IgD-negative memory B cell (primary cell): ENCODE measurements at regions not wholly inside any gene's neighbourhood (a gene's known extent, or its start where the extent isn't known, plus 50 kb on each side); places are given as distances from the start of the nearest gene placed in this dataset.
A peak's percentile ranks its signal among the peaks of the same experiment; 100 is the strongest.

Experiments
- H3K27ac Mint-ChIP-seq, 3 donors: one replicate each; pipeline ENCODE4 v1.8.0; 2020 to 2022; ENCODE audit warnings: mild to moderate bottlenecking in 3 of 3, mixed read lengths in 3 of 3, moderate library complexity in 1 of 3
- H3K27me3 Mint-ChIP-seq: one replicate; pipeline ENCODE4 v1.8.0; 2021; ENCODE audit warnings: mixed read lengths
- H3K36me3 Mint-ChIP-seq: one replicate; pipeline ENCODE4 v1.8.0; 2020; ENCODE audit warnings: mild to moderate bottlenecking, mixed read lengths
- H3K4me1 Mint-ChIP-seq, 3 donors: one replicate each; pipeline ENCODE4 v1.8.0; 2020 to 2022; ENCODE audit warnings: mixed read lengths in 3 of 3, mild to moderate bottlenecking in 1 of 3
- H3K4me3 Mint-ChIP-seq, 4 donors: one replicate each; pipeline ENCODE4 v1.8.0; 2020 to 2022; ENCODE audit warnings: mild to moderate bottlenecking in 4 of 4, mixed read lengths in 4 of 4, moderate library complexity in 3 of 4
- H3K9me3 Mint-ChIP-seq, 3 donors: one replicate each; pipeline ENCODE4 v1.8.0; 2020 to 2021; ENCODE audit warnings: mixed read lengths in 3 of 3, mild to moderate bottlenecking in 1 of 3

DNA sequence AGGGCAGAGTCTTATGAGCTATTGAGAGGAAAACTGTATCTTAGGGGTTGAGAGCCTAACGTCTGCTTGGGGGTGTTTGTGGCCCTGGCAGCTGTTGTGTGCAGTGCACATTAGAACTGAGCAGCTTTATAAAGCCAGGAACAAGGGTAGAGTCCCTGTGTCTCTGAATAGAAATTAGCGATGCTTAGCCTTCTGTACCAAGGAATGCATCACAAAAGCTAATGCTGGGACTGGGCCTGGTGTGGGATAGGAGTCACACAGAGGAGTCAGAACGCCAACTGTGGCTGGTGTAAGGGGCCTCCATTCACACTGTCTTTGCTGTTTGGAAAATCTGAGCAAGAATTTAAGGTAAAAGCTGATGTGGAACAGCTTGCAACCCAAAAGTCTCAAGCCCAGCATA is 283.2 kb downstream of the SOX11 start:
- H3K27me3 Mint-ChIP-seq, result no peaks in the 10 kb centered on the region
- H3K27ac Mint-ChIP-seq, result no peak overlapping the region
- no peaks in the 10 kb centered on the region for H3K4me1 Mint-ChIP-seq
- H3K9me3 Mint-ChIP-seq, result peaks cover 0 to 2% (median 0%) of the 10 kb centered on the region in 3 donors
- no peaks in the 10 kb centered on the region for H3K36me3 Mint-ChIP-seq
- no peak overlapping the region for H3K4me3 Mint-ChIP-seq

DNA sequence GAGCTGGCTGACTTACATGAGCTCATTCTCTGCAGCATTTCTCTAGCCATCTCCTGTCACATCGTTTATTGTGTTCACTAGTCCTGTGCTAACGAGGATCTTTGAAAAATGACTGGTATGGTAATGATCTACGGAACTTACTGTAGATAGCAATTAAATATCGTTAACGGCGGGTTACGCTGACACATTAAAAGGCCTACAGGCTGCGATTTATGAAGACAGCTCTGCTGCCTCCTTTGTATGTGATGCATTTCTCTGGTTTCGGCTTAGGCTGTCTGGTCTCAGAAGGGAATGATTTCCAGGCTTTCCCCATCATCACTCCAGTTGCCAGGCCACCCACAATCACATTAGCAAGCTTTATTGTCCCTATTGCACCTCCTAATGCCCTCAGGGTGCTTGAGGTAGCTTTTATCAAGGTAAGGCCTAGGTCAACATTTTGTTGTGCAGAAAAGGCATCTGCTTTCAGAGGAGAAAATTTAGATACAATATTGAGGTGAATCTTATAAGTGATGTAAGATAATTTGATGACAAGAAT is 284.4 kb downstream of the SOX11 start:
- H3K4me1 Mint-ChIP-seq, result no peaks in the 10 kb centered on the region
- no peaks in the 10 kb centered on the region for H3K9me3 Mint-ChIP-seq
- no peaks in the 10 kb centered on the region for H3K27me3 Mint-ChIP-seq
- H3K27ac Mint-ChIP-seq, result no peak overlapping the region
- no peaks in the 10 kb centered on the region for H3K36me3 Mint-ChIP-seq
- H3K4me3 Mint-ChIP-seq, result no peak overlapping the region

DNA sequence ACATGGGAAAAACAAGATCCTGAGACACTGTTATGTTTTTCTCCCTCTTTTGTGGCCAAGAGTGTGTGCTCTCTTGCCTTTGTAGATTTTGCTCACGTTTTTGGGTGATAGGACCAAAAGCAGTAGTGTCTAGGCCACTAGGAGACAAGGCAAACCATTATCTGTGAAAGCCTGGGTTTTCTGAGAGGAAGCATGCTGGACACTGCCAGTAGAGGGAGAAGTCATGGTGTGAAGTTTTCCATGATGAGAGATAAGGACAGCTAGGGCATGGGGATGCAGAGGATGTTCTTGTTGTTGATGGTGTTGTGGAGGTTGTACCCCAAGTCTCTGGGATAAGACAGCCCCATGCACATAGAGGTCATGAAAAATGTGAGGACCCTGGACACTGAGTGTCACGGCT is 285.3 kb downstream of the SOX11 start:
- Mint-ChIP-seq H3K4me3 (no peak overlapping the region), H3K27me3 (peaks cover under 1% of the 10 kb centered on the region), H3K9me3 (no peaks in the 10 kb centered on the region)

DNA sequence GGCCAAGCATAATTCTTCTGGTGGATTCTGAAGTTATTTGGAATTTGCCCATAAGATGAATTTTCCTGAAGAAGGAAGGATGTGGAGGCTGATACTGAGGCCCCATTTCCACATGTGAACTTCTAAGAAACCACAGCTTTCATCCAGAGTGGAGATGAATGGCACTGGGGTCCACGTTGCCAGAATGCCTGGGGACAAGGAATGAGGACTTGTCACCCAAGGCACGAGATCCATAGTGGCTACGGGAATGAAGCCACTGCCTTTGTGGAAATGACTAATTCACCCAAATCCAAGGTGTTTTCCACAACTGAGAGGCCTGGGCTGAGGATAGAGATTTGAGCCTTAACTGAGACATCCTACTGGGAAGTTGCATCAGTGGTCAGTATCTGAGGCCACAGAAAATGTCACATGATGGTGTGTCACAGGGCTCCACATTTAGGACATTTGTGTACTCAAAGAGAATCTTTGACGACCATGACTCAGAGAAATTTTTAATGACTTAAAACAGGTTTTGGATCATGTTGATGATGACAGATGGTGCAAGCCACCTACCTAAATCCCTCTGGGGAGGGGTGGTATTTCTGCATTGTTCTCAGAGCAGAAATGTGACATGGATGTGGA is 286.1 kb downstream of the SOX11 start:
- Mint-ChIP-seq H3K27ac (no peak overlapping the region), H3K9me3 (no peaks in the 10 kb centered on the region), H3K36me3 (no peaks in the 10 kb centered on the region), H3K4me1 (no peaks in the 10 kb centered on the region), H3K27me3 (peaks cover 3% of the 10 kb centered on the region), H3K4me3 (no peak overlapping the region)

More for the DNA sequence above, 285.3 kb downstream of the SOX11 start:
- no peaks in the 10 kb centered on the region for H3K4me1 Mint-ChIP-seq
- H3K27ac Mint-ChIP-seq, result no peak overlapping the region
- no peaks in the 10 kb centered on the region for H3K36me3 Mint-ChIP-seq

DNA sequence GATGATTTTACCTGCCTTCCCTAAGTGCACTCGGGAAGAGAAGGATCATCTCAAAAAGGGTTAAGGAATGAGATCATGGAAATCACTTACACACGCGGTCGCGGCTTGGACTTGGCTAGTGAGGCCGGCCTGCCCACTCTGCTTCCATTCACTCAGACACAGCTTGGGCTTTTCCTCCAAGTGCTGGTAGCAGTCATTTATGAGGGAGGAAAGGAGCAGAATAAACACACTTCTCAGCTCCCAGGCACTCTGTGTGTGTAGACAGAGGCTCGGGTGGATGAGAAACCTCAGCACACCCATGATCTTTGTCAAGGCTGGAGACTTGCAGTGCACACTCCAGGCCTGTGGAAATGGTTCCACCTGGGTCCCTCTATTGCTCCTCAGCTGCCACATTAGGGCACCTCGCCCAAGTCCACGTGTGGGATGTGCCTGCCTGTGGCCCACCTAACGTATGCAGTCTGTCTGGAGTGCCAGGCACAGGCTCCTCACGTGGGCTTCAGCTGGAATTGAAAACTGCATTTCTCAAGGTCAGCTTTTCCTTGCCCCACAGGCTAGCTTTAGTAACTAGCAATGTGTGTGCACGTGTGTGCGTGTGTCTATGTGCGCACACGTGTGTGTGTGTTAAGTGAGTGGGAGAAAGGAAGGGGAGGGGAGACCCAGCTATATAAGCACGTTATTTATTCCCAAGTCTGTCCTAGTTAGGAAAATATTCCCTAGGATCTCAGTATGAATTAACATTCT is 288.4 kb downstream of the SOX11 start:
- Mint-ChIP-seq H3K9me3 (no peaks in the 10 kb centered on the region), H3K27ac (peak overlapping the region in 1 of 3 donors; percentile 64), H3K4me3 (no peak overlapping the region), H3K36me3 (no peaks in the 10 kb centered on the region), H3K4me1 (no peaks in the 10 kb centered on the region), H3K27me3 (peaks cover 3% of the 10 kb centered on the region)

DNA sequence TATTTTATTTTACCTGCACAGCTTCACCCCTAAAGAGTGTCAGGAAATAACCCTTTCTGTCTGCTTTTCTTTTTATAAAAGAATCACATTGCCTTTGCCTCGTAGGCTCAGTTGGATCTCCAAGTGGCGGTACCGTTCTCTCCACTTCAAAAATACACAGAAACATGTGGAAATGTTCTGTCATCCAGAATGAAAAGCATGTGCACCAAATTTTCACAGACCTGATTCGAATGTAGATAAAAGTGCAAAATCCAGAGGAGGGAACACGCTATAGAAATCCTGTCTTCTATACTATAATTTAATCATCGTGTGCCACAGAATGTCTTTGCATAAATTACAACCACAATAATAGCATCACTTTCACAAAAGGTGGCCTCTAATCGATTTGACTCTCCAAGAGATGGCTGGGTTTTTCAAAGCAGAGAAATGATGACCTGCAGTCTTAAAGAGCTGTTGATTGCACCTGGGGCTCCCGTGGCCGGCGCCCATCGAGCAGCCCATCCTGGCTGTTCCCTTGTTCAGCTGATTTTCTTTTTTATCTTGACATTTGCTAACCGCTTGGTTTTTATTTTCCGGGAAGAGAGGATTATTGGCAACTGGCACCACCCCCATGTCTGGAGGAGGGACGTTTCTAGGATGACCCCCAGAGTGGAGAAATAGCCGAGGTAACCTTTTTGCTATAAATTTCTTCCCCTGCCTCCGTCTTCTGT is 290.2 kb downstream of the SOX11 start:
- no peak overlapping the region for H3K4me3 Mint-ChIP-seq
- no peaks in the 10 kb centered on the region for H3K9me3 Mint-ChIP-seq
- no peaks in the 10 kb centered on the region for H3K4me1 Mint-ChIP-seq
- H3K27ac Mint-ChIP-seq, result no peak overlapping the region
- H3K36me3 Mint-ChIP-seq, result no peaks in the 10 kb centered on the region
- peaks cover 3% of the 10 kb centered on the region for H3K27me3 Mint-ChIP-seq

DNA sequence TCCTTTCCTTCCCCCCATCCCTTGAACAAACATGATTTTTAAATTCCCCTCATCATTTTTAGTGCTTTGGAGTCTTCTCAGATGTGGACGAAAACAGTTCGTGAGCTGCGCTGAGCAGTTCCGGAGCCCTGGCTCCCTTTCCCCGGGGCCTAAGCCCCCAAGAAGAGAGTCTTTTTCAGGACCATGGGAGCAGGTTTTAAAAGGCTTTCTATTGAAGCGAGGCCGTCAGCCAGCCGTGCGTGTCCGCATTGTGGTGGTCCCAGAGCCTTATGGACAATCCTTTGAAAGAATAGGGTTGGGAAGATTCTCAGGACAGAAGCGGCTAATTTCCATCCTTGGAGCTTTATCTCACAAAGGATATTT is 290.7 kb downstream of the SOX11 start:
- Mint-ChIP-seq H3K4me1 (no peaks in the 10 kb centered on the region), H3K9me3 (no peaks in the 10 kb centered on the region), H3K36me3 (no peaks in the 10 kb centered on the region), H3K27me3 (peaks cover 3% of the 10 kb centered on the region), H3K4me3 (no peak overlapping the region), H3K27ac (no peak overlapping the region)

DNA sequence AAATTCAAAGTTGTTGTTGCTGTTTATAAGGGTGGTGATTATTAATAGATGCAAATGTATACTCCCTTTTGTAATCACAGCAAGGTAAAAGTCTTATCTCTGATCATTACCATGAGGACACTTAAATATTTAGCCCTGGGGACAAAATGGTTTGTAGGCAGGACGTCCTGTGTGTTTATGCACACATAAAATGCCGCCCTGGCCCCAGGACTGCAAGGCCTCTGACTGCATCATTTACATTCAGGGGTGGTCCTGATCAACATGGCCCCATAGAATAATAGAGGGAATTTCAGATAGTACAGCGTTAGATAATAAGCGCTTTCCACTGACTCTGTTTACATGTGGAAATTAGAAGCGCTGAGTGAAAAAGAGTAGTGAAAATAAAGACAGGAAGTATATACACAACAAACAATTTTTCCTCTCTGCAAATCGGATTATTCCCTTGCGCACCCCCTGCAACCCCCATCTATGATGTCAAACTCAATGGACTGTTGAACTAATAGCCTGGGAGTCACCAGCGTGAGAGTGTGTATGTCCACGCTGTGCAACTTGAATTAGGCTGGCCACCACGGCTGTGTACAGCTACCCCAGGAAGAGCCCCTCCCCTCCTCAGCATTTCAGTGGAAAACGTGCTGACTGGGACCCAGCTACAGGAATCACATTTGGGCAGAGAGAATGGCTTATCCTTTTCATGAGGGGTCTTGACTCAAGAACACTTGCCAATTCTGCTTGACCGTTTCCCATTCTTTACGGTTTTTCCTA is 291.5 kb downstream of the SOX11 start:
- Mint-ChIP-seq H3K9me3 (no peaks in the 10 kb centered on the region), H3K4me3 (no peak overlapping the region), H3K4me1 (no peaks in the 10 kb centered on the region), H3K36me3 (no peaks in the 10 kb centered on the region), H3K27me3 (peaks cover 3% of the 10 kb centered on the region), H3K27ac (no peak overlapping the region)

DNA sequence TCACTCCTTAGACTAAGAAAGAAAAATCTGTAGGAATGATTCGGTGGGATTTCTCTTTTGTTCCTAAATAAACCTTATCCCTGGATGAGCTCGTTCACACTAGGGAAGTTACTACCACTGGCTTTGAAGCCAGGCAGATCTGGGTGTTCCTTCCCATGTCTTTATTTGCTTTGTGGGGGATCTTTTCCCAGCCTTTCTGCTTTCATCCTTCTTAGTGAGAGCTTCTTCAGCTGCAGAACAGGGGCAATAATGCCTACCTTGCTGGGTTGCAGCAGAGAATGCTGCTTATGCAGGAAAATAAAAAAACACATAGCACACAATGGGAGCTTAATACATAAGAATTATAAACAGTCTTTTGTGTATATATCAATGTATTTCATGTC is 292.1 kb downstream of the SOX11 start:
- Mint-ChIP-seq H3K36me3 (no peaks in the 10 kb centered on the region), H3K4me3 (no peak overlapping the region), H3K4me1 (no peaks in the 10 kb centered on the region), H3K27me3 (peaks cover 3% of the 10 kb centered on the region), H3K27ac (no peak overlapping the region), H3K9me3 (no peaks in the 10 kb centered on the region)

DNA sequence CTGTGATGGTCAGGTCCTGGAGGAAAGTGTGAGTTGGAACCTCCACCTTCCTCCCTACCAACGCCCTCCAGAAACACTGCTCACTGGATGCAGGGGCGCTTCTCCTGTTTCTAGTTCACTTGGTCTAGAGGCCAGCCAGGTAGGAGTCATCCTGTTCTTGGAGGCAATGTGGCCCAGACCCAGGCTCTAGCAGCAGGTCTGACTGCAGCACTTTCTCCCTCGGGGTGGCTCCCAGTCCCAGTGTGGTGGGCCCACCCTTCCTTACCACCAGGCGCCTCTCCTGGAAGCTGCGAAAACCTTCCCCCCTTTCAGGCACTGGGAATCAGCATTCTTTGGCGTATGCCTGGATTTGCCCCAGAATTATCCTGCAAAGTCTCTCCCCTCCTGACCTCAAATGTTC is 292.8 kb downstream of the SOX11 start:
- Mint-ChIP-seq H3K4me1 (no peaks in the 10 kb centered on the region), H3K27me3 (peaks cover 3% of the 10 kb centered on the region), H3K4me3 (no peak overlapping the region), H3K9me3 (no peaks in the 10 kb centered on the region), H3K36me3 (no peaks in the 10 kb centered on the region), H3K27ac (no peak overlapping the region)

DNA sequence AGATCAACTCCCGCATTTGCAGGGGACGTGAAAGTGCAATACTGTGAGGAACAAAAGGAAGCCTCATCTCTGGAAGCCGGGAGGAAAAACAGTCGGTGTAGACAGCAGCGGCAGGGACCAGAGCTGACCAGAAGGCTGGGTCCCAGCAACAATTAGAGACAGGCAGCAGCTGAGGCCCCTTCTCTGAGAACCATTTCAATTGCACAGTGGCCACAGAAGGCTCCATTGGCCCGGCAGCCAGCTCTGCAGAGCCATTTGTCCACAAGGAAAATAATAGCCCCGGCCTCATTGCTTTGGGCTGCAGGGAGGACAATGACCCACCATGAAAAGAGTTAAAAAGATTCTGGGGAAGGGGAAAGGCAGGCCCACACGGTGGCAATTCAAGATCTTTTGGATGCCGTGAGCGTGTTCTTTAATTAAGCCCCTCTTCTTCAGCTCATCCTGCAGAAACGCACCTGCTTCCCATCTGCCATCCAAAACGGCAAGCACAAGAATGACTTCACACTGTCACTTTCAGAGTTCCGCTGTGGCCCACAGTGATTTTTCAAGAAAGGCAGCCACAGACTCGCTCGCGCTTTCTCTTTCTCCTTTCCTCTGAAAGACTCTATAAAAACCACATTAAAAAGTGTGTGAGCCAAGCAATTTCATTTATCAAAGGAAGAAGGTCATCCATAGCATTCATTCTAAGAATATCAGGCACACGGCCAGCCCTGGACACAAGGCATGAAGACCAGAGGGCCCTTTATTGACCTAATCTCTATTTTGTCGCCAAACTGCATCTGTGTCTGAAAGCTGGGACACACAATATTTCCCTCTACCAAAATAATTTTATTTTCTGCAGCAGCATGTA is 293.6 kb downstream of the SOX11 start:
- Mint-ChIP-seq H3K36me3 (no peaks in the 10 kb centered on the region), H3K27me3 (peaks cover 3% of the 10 kb centered on the region), H3K9me3 (no peaks in the 10 kb centered on the region), H3K4me3 (peak overlapping the region in 1 of 4 donors; percentile 51), H3K4me1 (no peaks in the 10 kb centered on the region), H3K27ac (no peak overlapping the region)

DNA sequence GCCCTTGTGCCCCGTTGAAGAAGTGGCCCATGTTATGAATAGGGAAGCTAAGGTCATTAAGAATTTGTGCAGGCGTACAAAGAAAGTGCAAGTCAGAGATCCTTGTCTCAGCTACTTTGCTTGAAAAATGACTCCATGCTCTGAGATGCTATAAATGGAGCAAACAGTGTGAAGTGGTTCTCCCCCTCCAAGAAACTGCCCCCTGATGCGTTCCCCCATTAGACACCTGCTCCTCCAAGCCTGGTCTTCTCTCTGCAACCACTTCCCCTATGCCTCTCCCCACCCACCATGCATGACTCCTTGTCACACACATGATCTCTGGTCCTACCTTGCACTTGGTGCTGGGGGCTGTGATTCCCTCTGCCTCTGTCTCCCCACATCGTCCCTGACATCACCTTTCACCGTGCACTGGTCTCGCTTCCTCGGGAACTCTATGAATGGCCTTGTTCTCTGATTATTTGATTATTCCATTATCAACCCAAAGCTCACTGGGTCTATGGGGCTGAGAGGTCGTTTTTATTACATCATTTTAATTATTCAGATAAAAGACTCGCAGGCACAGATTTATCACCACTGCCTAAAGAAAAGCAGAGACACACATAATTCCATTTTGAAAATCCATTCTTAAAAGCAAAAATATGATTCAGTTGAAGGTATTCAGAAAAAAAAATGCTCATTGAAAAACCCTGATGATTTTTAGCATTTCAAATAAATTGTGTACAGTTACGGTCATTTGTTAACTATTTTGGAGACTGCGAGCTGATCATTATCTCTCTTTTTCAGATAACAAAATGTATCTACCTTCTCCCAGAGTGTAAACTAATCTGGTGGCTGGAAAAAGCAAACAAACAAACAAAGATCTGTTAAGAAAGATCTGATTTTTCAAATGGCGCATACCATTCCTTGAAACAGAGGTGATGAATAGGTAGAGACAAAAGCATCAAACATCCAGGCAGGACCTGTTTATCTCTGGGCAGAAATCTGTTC is 294.9 kb downstream of the SOX11 start:
- Mint-ChIP-seq H3K27ac (peak overlapping the region in 1 of 3 donors; percentile 25), H3K36me3 (no peaks in the 10 kb centered on the region), H3K4me3 (peak overlapping the region in 1 of 4 donors; percentile 2), H3K9me3 (no peaks in the 10 kb centered on the region), H3K27me3 (peaks cover 3% of the 10 kb centered on the region), H3K4me1 (no peaks in the 10 kb centered on the region)

DNA sequence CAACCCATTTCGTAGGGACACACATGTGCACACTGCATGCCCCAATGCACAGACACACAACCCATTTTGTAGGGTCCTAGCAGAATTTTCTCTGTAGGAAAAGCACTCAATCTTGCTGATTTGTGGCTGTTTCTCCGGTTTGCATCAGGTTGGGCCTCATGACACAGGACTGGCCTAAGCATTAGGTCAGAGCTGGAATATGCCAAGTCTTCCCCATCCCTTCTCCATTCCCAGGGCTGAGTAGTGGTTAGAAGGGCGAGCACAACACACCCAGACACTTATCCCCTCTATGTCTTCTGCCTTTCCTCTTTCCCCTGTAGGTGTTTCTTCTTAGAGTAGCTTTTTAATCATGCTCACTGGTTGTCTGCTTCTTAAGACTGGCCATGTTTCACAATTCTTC is 295.9 kb downstream of the SOX11 start:
- no peak overlapping the region for H3K27ac Mint-ChIP-seq
- H3K36me3 Mint-ChIP-seq, result no peaks in the 10 kb centered on the region
- H3K4me3 Mint-ChIP-seq, result no peak overlapping the region
- no peaks in the 10 kb centered on the region for H3K4me1 Mint-ChIP-seq
- no peaks in the 10 kb centered on the region for H3K27me3 Mint-ChIP-seq
- H3K9me3 Mint-ChIP-seq, result no peaks in the 10 kb centered on the region
